Panc1 (cell line): ENCODE measurements at regions not wholly inside any gene's neighbourhood (a gene's known extent, or its start where the extent isn't known, plus 50 kb on each side); places are given as distances from the start of the nearest gene placed in this dataset.

Source experiments
- TCF7L2 ChIP-seq: IDR thresholded peaks from 2 replicates; pipeline ENCODE4 v1.6.1; 2011; ENCODE audit warnings: mild to moderate bottlenecking, low read depth, low read length, inconsistent platforms
- TF ChIP-seq, protein P1 (sequence below), 2 experiments: IDR thresholded peaks; 2 replicates each; pipeline ENCODE4 v1.6.1; 2011 to 2012; ENCODE audit warnings: low read depth in 2 of 2, control low read depth in 1 of 2, low read length in 1 of 2, mild to moderate bottlenecking in 1 of 2, moderate library complexity in 1 of 2; ENCODE audit not compliant: insufficient read depth in 1 of 2
- TF ChIP-seq, protein P2 (sequence below): fragments of 450-650 bp; IDR thresholded peaks from 2 replicates; pipeline ENCODE4 v1.5.1; 2017; ENCODE audit warnings: mild to moderate bottlenecking

DNA sequence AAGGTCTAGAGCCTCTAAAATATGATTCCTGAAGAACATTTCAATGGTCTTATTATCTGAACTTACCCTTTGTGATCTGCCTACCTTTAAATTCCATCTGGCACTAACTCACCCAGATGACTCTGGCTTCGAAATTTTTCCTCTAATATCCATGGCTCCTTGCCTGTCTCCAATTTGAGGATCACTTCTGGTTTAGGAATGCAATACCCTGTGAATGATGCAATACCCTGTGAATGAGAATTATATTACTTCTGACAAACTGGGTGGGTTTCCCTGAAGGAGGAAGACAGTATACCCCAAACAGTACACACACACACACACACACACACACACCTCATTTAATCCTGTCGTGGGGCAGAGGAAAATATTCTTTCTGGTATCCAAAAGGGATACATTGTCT, 115.3 kb downstream of the ZNF33B start:
- TF ChIP-seq, protein P1, sequence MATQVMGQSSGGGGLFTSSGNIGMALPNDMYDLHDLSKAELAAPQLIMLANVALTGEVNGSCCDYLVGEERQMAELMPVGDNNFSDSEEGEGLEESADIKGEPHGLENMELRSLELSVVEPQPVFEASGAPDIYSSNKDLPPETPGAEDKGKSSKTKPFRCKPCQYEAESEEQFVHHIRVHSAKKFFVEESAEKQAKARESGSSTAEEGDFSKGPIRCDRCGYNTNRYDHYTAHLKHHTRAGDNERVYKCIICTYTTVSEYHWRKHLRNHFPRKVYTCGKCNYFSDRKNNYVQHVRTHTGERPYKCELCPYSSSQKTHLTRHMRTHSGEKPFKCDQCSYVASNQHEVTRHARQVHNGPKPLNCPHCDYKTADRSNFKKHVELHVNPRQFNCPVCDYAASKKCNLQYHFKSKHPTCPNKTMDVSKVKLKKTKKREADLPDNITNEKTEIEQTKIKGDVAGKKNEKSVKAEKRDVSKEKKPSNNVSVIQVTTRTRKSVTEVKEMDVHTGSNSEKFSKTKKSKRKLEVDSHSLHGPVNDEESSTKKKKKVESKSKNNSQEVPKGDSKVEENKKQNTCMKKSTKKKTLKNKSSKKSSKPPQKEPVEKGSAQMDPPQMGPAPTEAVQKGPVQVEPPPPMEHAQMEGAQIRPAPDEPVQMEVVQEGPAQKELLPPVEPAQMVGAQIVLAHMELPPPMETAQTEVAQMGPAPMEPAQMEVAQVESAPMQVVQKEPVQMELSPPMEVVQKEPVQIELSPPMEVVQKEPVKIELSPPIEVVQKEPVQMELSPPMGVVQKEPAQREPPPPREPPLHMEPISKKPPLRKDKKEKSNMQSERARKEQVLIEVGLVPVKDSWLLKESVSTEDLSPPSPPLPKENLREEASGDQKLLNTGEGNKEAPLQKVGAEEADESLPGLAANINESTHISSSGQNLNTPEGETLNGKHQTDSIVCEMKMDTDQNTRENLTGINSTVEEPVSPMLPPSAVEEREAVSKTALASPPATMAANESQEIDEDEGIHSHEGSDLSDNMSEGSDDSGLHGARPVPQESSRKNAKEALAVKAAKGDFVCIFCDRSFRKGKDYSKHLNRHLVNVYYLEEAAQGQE (IDR thresholded peaks at IDR 0.05; ENCODE audit: insufficient read depth in 1 of 2, low read depth in 2 of 2, low read length in 1 of 2): no peak
- TF ChIP-seq, protein P2, sequence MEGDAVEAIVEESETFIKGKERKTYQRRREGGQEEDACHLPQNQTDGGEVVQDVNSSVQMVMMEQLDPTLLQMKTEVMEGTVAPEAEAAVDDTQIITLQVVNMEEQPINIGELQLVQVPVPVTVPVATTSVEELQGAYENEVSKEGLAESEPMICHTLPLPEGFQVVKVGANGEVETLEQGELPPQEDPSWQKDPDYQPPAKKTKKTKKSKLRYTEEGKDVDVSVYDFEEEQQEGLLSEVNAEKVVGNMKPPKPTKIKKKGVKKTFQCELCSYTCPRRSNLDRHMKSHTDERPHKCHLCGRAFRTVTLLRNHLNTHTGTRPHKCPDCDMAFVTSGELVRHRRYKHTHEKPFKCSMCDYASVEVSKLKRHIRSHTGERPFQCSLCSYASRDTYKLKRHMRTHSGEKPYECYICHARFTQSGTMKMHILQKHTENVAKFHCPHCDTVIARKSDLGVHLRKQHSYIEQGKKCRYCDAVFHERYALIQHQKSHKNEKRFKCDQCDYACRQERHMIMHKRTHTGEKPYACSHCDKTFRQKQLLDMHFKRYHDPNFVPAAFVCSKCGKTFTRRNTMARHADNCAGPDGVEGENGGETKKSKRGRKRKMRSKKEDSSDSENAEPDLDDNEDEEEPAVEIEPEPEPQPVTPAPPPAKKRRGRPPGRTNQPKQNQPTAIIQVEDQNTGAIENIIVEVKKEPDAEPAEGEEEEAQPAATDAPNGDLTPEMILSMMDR: no peak
- TF ChIP-seq TCF7L2: no peak
